HFFc6 (cell line): ENCODE measurements at regions not wholly inside any gene's neighbourhood (a gene's known extent, or its start where the extent isn't known, plus 50 kb on each side); places are given as distances from the start of the nearest gene placed in this dataset.
A peak's percentile ranks its signal among the peaks of the same experiment; 100 is the strongest.

Experiments used
- DNase-seq: peaks from one replicate; pipeline ENCODE4 v3.0.0-alpha.2; 2018
- H3K27ac Mint-ChIP-seq: 2 replicates; pipeline ENCODE4 v1.8.0; 2020; ENCODE audit warnings: mild to moderate bottlenecking, mixed read lengths
- H3K27me3 Mint-ChIP-seq: 2 replicates; pipeline ENCODE4 v1.8.0; 2021; ENCODE audit warnings: mild to moderate bottlenecking, moderate library complexity, mixed read lengths; ENCODE audit not compliant: insufficient read depth
- H3K36me3 Mint-ChIP-seq: 2 replicates; pipeline ENCODE4 v1.8.0; 2021; ENCODE audit warnings: low read depth, mixed read lengths
- H3K4me1 Mint-ChIP-seq: 2 replicates; pipeline ENCODE4 v1.8.0; 2020; ENCODE audit warnings: low read depth, mixed read lengths
- H3K4me3 Mint-ChIP-seq: 2 replicates; pipeline ENCODE4 v1.8.0; 2020; ENCODE audit warnings: mild to moderate bottlenecking, moderate library complexity, mixed read lengths
- H3K9me3 Mint-ChIP-seq: 2 replicates; pipeline ENCODE4 v1.8.0; 2020; ENCODE audit warnings: mild to moderate bottlenecking, mixed read lengths
- CTCF ChIP-seq: fragments of 200-600 bp; sonication (generic); IDR thresholded peaks from 2 replicates; pipeline ENCODE4 v1.5.0; 2021; ENCODE audit warnings: antibody characterized with exemption, mild to moderate bottlenecking

GRCh38 chr7:121494516-121494915, 98.4 kb upstream of the FAM3C start:
- no peak for DNase-seq
- H3K4me1 Mint-ChIP-seq, result peaks cover 14% of the 10 kb centered on the region; the same call in 1 of the 2 replicates
- no peak for TF ChIP-seq CTCF
- no peak overlapping the region for H3K27ac Mint-ChIP-seq
- no peak overlapping the region for H3K4me3 Mint-ChIP-seq
- H3K36me3 Mint-ChIP-seq, result peaks cover 8% of the 10 kb centered on the region
- peaks cover 10% of the 10 kb centered on the region for H3K27me3 Mint-ChIP-seq
- H3K9me3 Mint-ChIP-seq, result peaks cover 9% of the 10 kb centered on the region

GRCh38 chr7:121493553-121493952, 97.4 kb upstream of the FAM3C start:
- Mint-ChIP-seq H3K4me1 (peaks cover 15% of the 10 kb centered on the region; the same call in 1 of the 2 replicates), H3K27ac (no peak overlapping the region), H3K4me3 (no peak overlapping the region), H3K36me3 (peaks cover 8% of the 10 kb centered on the region), H3K27me3 (peaks cover 11% of the 10 kb centered on the region), H3K9me3 (peaks cover 9% of the 10 kb centered on the region)
- DNase-seq, result no peak
- TF ChIP-seq CTCF, result peak; percentile 49

- no peak for TF ChIP-seq CTCF
- peaks cover 37% of the 10 kb centered on the region; the same call in 1 of the 2 replicates for H3K4me1 Mint-ChIP-seq
- no peak overlapping the region for H3K4me3 Mint-ChIP-seq
- no peaks in the 10 kb centered on the region for H3K36me3 Mint-ChIP-seq
- no peak overlapping the region for H3K27ac Mint-ChIP-seq
- DNase-seq, result no peak
- peaks cover 16% of the 10 kb centered on the region for H3K27me3 Mint-ChIP-seq
- H3K9me3 Mint-ChIP-seq, result no peaks in the 10 kb centered on the region
Observed at GRCh38 chr7:121490309-121490708, 94.2 kb upstream of the FAM3C start.

GRCh38 chr7:121489440-121489839, 93.3 kb upstream of the FAM3C start:
- no peak overlapping the region for H3K27ac Mint-ChIP-seq
- H3K4me3 Mint-ChIP-seq, result no peak overlapping the region
- H3K36me3 Mint-ChIP-seq, result no peaks in the 10 kb centered on the region
- H3K9me3 Mint-ChIP-seq, result no peaks in the 10 kb centered on the region
- peaks cover 32% of the 10 kb centered on the region; the same call in 1 of the 2 replicates for H3K4me1 Mint-ChIP-seq
- peaks cover 16% of the 10 kb centered on the region for H3K27me3 Mint-ChIP-seq
- no peak for DNase-seq
- TF ChIP-seq CTCF, result no peak

- no peak for DNase-seq
- Mint-ChIP-seq H3K27ac (no peak overlapping the region), H3K4me3 (peak overlapping the region; percentile 68; the same call in 1 of the 2 replicates), H3K36me3 (no peaks in the 10 kb centered on the region), H3K27me3 (peaks cover 14% of the 10 kb centered on the region), H3K4me1 (peaks cover 25% of the 10 kb centered on the region; the same call in 1 of the 2 replicates), H3K9me3 (no peaks in the 10 kb centered on the region)
- no peak for TF ChIP-seq CTCF
Observed at GRCh38 chr7:121488111-121488650, 92.1 kb upstream of the FAM3C start.
